Spleen (tissue), 11 donors: ENCODE measurements at regions not wholly inside any gene's neighbourhood (a gene's known extent, or its start where the extent isn't known, plus 50 kb on each side); places are given as distances from the start of the nearest gene placed in this dataset.

Experiments used
- DNase-seq: peaks from one replicate; pipeline ENCODE4 v3.0.0-alpha.2; 2020
- H3K27ac ChIP-seq, 8 donors: fragments of 200-600 bp; sonication (generic) in 7 of 8; 1 replicate in 4 of 8; 2 replicates in 4 of 8; pipeline versions ENCODE4 v1.5.0 to v1.8.0; 2016 to 2021; ENCODE audit warnings: inconsistent platforms in 4 of 8, mild to moderate bottlenecking in 4 of 8, moderate library complexity in 1 of 8
- H3K27me3 ChIP-seq, 7 donors: fragments of 200-600 bp; sonication (generic) in 6 of 7; replicated peaks in 1 of 7; 1 replicate in 4 of 7; 2 replicates in 3 of 7; pipeline versions ENCODE4 v1.5.0 to v1.8.0; 2016 to 2021; ENCODE audit warnings: inconsistent platforms in 3 of 7, mild to moderate bottlenecking in 1 of 7
- H3K36me3 ChIP-seq, 6 donors: fragments of 200-600 bp; sonication (generic) in 5 of 6; 1 replicate in 4 of 6; 2 replicates in 2 of 6; pipeline versions ENCODE4 v1.5.0 to v1.8.0; 2016 to 2021; ENCODE audit warnings: inconsistent platforms in 2 of 6
- H3K4me1 ChIP-seq, 6 donors: fragments of 200-600 bp; sonication (generic) in 5 of 6; 1 replicate in 3 of 6; 2 replicates in 3 of 6; pipeline versions ENCODE4 v1.5.0 to v1.8.0; 2016 to 2021; ENCODE audit warnings: inconsistent platforms in 3 of 6
- H3K4me3 ChIP-seq, 8 donors: fragments of 200-600 bp; sonication (generic) in 7 of 8; 1 replicate in 4 of 8; 2 replicates in 4 of 8; pipeline versions ENCODE4 v1.5.0 to v1.8.0; 2016 to 2021; ENCODE audit warnings: inconsistent platforms in 4 of 8, mild to moderate bottlenecking in 4 of 8, moderate library complexity in 2 of 8
- H3K9me3 ChIP-seq, 8 donors: fragments of 200-600 bp; sonication (generic) in 7 of 8; 1 replicate in 4 of 8; 2 replicates in 4 of 8; pipeline versions ENCODE4 v1.5.0 to v1.8.0; 2016 to 2021; ENCODE audit warnings: inconsistent platforms in 4 of 8
- CTCF ChIP-seq, 11 experiments: fragments of 200-600 bp in 7 of 11; fragments of 450-650 bp in 4 of 11; sonication (generic) in 4 of 11; IDR thresholded peaks in 8 of 11; conservative IDR thresholded peaks in 3 of 11; 1 replicate in 7 of 11; 2 replicates in 4 of 11; pipeline versions ENCODE4 v1.4.0 to v1.8.0; 2016 to 2021; ENCODE audit warnings: antibody characterized with exemption in 11 of 11, inconsistent platforms in 4 of 11, mild to moderate bottlenecking in 1 of 11
- POLR2A ChIP-seq, 3 donors: fragments of 450-650 bp; IDR thresholded peaks; one replicate each; pipeline ENCODE4 v1.5.1; 2017; ENCODE audit warnings: antibody characterized with exemption in 3 of 3, mild to moderate bottlenecking in 1 of 3
- POLR2AphosphoS5 ChIP-seq, 3 donors: sonication (generic); formaldehyde crosslinking; IDR thresholded peaks; one replicate each; pipeline ENCODE4 v1.5.1; 2017; ENCODE audit warnings: antibody characterized with exemption in 3 of 3
- WGBS, 5 donors: extraction: QIAGEN DNeasy Blood & Tissue Kit in 3 of 5; methylation state at CpG; one replicate each; pipeline versions ENCODE4 v1.1.5 to v1.1.7; 2013 to 2018; 5-methylcytosine and 5-hydroxymethylcytosine counted together
- intact Hi-C: fragments of 100-400 bp; cut with DNase I; formaldehyde crosslinking; loops from one replicate; pipeline ENCODE4 v1.15.0; 2023; ENCODE audit warnings: low total_unique reads
- donor health status: healthy with polysubstance abuse.
- donor health status: DM: no; HTN: no; CAD: no; lungs with moderate emphysema.
- donor health status: DM: no; HTN: no; CAD: no.
- donor health status: Bipolar disorder and iron deficiency.
- donor health status: healthy.
- donor health status: DM: no; HTN: no; CAD: no.
- donor health status: DM: yes; HTN: yes; CAD: no.

DNA sequence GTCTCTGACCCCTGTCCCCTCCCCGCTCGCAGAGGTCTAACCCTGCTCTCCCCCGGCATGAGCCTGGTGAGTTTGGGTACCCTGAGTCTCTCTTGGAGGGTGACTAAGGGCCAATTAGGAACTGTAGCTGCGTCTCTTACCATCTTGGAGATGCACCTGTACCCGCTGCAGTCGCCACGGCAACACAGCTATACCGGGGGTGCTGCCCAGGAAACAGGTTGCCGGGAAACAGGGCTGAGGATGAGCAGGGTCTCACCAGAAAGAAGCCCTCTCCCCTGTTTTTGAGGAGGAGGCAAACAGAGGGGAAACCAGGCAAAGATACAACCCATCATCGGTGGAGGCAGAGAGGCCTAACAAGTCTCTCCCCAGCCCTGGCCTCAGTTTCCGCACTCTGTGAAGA, 140.2 kb downstream of the TMEM132E start:
- no peak for DNase-seq
- no peaks in the 10 kb centered on the region for H3K9me3 ChIP-seq
- WGBS, 5 donors = 72 to 89% (median 84%) methylated on average over 10 to 11 of the region's 11 CpGs
- H3K4me3 ChIP-seq = no peak overlapping the region
- TF ChIP-seq POLR2AphosphoS5 (IDR thresholded peaks at IDR 0.05) = no peak
- TF ChIP-seq POLR2A (IDR thresholded peaks at IDR 0.05) = no peak
- TF ChIP-seq CTCF (IDR thresholded peaks at IDR 0.05 in 8 of 11, conservative IDR thresholded peaks at IDR 0.05 in 3 of 11) = no peak
- no peaks in the 10 kb centered on the region for H3K36me3 ChIP-seq
- no peaks in the 10 kb centered on the region for H3K4me1 ChIP-seq
- H3K27ac ChIP-seq = no peak overlapping the region
- H3K27me3 ChIP-seq = peaks cover 0 to 33% (median 0%) of the 10 kb centered on the region in 7 donors
- intact Hi-C loops = no loop called here

DNA sequence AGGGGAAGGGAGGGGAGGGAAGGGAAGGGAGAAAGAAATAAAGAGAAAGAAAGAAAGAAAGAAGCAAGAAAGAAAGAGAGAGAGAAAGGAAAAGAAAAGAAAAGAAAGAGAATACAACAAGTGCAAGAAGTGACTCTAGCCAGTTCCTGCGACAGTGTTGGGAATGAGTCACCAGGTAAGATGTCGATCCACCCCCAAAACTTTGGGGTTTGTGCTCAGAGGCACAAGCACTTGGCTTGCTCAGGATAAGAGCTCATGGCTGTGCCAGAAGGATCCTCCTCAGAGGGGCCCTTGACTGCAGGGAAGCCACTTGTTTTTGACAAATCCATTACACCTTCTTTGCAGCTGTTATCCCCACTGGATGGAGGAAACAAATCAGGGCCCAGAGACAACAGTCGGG, 137.7 kb downstream of the TMEM132E start:
- no peak for TF ChIP-seq POLR2AphosphoS5 (IDR thresholded peaks at IDR 0.05)
- no peak for TF ChIP-seq CTCF (IDR thresholded peaks at IDR 0.05 in 8 of 11, conservative IDR thresholded peaks at IDR 0.05 in 3 of 11)
- no peak for TF ChIP-seq POLR2A (IDR thresholded peaks at IDR 0.05)
- whole genome bisulfite sequencing, 5 donors = 58 to 83% (median 76%) methylated on average over 3 of the region's 3 CpGs
- H3K36me3 ChIP-seq = no peaks in the 10 kb centered on the region
- intact Hi-C loops = no loop called here
- no peak for DNase-seq
- no peaks in the 10 kb centered on the region for H3K9me3 ChIP-seq
- no peak overlapping the region for H3K4me3 ChIP-seq
- H3K27ac ChIP-seq = no peak overlapping the region
- H3K4me1 ChIP-seq = no peaks in the 10 kb centered on the region
- peaks cover 0 to 38% (median 0%) of the 10 kb centered on the region in 7 donors for H3K27me3 ChIP-seq

DNA sequence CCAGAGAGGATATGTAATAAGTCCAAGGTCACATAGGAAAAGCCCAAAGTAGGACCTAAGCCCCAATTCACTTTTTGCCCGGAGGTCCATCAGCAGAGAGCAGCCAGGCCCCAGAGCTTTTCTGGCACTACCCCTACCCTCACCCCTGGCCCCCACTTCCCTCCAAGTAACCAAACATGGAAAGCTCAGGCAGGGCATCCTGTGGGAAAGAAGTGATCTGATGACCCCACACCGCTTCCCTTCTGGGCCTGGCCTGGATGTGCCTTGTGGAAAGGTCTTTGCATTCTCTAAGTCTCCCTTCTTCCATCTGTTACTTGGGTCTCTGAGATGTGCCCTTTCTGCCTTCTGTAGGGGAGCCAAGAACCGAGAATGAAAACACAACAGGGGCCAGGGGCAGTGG, 136.9 kb downstream of the TMEM132E start:
- Histone ChIP-seq H3K27me3 (peaks cover 0 to 46% (median 0%) of the 10 kb centered on the region in 7 donors), H3K36me3 (no peaks in the 10 kb centered on the region), H3K9me3 (no peaks in the 10 kb centered on the region), H3K27ac (no peak overlapping the region), H3K4me1 (no peaks in the 10 kb centered on the region), H3K4me3 (no peak overlapping the region)
- TF ChIP-seq CTCF (IDR thresholded peaks at IDR 0.05 in 8 of 11, conservative IDR thresholded peaks at IDR 0.05 in 3 of 11) (no peak), POLR2AphosphoS5 (IDR thresholded peaks at IDR 0.05) (no peak), POLR2A (IDR thresholded peaks at IDR 0.05) (no peak)
- intact Hi-C loops = no loop called here
- DNase-seq = no peak
- 84 to 92% (median 88%) methylated on average over 3 of the region's 3 CpGs for WGBS, 5 donors

- DNase-seq = no peak
- Histone ChIP-seq H3K9me3 (no peaks in the 10 kb centered on the region), H3K4me1 (no peaks in the 10 kb centered on the region), H3K27ac (no peak overlapping the region), H3K27me3 (peaks cover 0 to 54% (median 0%) of the 10 kb centered on the region in 7 donors), H3K4me3 (no peak overlapping the region), H3K36me3 (no peaks in the 10 kb centered on the region)
- intact Hi-C loops = no loop called here
- TF ChIP-seq CTCF (IDR thresholded peaks at IDR 0.05 in 8 of 11, conservative IDR thresholded peaks at IDR 0.05 in 3 of 11) = no peak
- TF ChIP-seq POLR2A (IDR thresholded peaks at IDR 0.05) = no peak
- TF ChIP-seq POLR2AphosphoS5 (IDR thresholded peaks at IDR 0.05) = no peak
- 74 to 83% (median 78%) methylated on average over 5 of the region's 5 CpGs for WGBS, 5 donors
Observed at GRCh38 chr17:34715504-34715903, 136.1 kb downstream of the TMEM132E start.
